ENCODE measurements at regions not wholly inside any gene's neighbourhood (a gene's known extent, or its start where the extent isn't known, plus 50 kb on each side); places are given as distances from the start of the nearest gene placed in this dataset.

DNA sequence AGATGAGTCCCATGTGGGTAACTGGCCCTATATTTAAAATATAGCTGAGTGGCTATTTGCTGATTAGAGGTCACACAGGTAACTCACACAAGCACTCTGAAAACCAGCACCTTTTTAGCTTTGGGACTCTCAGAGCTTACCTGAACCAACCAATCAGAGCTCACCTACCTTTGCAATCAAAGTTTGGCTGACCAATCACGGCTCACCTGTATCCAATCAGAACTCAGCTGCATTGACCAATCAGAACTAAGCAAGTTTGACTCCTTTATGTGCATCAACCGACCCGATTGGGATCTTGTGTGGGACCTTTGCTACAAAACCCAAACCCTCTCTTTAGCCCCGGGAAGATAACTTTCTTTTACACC, 106.8 kb upstream of the NXT1 start (continued):
- TF ChIP-seq ZIC2 (tag by site-specific recombination; IDR thresholded peaks at IDR 0.05) (no peak), ZNF16 (tag by site-specific recombination; IDR thresholded peaks at IDR 0.05; ENCODE audit: low read depth) (no peak), ZNF350 (tag by site-specific recombination; IDR thresholded peaks at IDR 0.05) (no peak), KLF9 (tag by site-specific recombination; IDR thresholded peaks at IDR 0.05; ENCODE audit: low read depth) (no peak), ZNF777 (tag by site-specific recombination; IDR thresholded peaks at IDR 0.05; ENCODE audit: borderline replicate concordance) (no peak)
- TF ChIP-seq, protein P1, sequence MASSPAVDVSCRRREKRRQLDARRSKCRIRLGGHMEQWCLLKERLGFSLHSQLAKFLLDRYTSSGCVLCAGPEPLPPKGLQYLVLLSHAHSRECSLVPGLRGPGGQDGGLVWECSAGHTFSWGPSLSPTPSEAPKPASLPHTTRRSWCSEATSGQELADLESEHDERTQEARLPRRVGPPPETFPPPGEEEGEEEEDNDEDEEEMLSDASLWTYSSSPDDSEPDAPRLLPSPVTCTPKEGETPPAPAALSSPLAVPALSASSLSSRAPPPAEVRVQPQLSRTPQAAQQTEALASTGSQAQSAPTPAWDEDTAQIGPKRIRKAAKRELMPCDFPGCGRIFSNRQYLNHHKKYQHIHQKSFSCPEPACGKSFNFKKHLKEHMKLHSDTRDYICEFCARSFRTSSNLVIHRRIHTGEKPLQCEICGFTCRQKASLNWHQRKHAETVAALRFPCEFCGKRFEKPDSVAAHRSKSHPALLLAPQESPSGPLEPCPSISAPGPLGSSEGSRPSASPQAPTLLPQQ (tag by site-specific recombination; IDR thresholded peaks at IDR 0.05) = no peak
- TF ChIP-seq, protein P2, sequence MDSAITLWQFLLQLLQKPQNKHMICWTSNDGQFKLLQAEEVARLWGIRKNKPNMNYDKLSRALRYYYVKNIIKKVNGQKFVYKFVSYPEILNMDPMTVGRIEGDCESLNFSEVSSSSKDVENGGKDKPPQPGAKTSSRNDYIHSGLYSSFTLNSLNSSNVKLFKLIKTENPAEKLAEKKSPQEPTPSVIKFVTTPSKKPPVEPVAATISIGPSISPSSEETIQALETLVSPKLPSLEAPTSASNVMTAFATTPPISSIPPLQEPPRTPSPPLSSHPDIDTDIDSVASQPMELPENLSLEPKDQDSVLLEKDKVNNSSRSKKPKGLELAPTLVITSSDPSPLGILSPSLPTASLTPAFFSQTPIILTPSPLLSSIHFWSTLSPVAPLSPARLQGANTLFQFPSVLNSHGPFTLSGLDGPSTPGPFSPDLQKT (IDR thresholded peaks at IDR 0.05; ENCODE audit: borderline replicate concordance, low read depth, low read length) = no peak

DNA sequence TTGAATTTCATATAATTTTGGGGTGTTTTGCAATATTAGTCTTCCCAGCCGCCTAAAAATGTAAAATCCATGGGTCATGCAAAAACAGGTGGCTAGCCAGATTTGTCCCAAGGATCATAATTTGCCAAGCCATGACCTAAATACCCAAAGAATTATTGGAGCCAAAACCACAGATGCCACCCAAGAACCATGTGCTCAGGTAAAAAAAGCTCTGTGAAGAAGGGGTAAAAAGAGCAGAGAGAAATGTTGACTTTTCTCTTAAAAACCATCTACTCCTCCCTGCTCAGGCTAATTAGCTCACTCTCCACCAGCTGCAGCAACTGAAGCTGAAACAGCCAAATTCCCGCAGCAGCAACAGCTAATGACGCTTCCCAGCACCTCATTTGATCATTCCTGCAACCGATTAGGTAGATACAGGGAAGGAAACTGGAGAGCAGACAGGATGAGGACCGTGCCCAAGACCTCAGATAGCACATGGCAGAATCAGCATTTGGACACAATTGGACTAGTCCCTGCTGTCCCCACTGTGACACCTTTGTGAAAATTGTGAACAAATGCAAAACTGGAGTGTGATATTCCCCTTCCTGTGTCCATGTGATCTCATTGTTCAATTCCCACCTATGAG, 107.9 kb upstream of the NXT1 start:
- Histone ChIP-seq H3K9me3 (ENCODE audit: control insufficient read depth, insufficient read depth, low read depth, low read length) (no peaks in the 10 kb centered on the region), H3K36me3 (ENCODE audit: control insufficient read depth in 2 of 2, insufficient read depth in 1 of 2, low read length in 2 of 2) (no peaks in the 10 kb centered on the region), H3K4me1 (ENCODE audit: control insufficient read depth, insufficient read depth, low read length) (no peaks in the 10 kb centered on the region), H3K27ac (ENCODE audit: extremely low read depth, low read depth, low read length) (no peak overlapping the region), H3K4me3 (ENCODE audit: low read depth, low read length) (no peak overlapping the region)
- TF ChIP-seq, protein P3, sequence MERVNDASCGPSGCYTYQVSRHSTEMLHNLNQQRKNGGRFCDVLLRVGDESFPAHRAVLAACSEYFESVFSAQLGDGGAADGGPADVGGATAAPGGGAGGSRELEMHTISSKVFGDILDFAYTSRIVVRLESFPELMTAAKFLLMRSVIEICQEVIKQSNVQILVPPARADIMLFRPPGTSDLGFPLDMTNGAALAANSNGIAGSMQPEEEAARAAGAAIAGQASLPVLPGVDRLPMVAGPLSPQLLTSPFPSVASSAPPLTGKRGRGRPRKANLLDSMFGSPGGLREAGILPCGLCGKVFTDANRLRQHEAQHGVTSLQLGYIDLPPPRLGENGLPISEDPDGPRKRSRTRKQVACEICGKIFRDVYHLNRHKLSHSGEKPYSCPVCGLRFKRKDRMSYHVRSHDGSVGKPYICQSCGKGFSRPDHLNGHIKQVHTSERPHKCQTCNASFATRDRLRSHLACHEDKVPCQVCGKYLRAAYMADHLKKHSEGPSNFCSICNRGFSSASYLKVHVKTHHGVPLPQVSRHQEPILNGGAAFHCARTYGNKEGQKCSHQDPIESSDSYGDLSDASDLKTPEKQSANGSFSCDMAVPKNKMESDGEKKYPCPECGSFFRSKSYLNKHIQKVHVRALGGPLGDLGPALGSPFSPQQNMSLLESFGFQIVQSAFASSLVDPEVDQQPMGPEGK (tag by site-specific recombination; IDR thresholded peaks at IDR 0.05) = no peak
- TF ChIP-seq ZNF146 (tag by site-specific recombination; IDR thresholded peaks at IDR 0.05) (no peak), SP3 (tag by site-specific recombination; IDR thresholded peaks at IDR 0.05) (no peak), MYNN (tag by site-specific recombination; IDR thresholded peaks at IDR 0.05; ENCODE audit: borderline replicate concordance) (no peak), ZNF37A (tag by site-specific recombination; IDR thresholded peaks at IDR 0.05) (no peak)
- TF ChIP-seq, protein P4, sequence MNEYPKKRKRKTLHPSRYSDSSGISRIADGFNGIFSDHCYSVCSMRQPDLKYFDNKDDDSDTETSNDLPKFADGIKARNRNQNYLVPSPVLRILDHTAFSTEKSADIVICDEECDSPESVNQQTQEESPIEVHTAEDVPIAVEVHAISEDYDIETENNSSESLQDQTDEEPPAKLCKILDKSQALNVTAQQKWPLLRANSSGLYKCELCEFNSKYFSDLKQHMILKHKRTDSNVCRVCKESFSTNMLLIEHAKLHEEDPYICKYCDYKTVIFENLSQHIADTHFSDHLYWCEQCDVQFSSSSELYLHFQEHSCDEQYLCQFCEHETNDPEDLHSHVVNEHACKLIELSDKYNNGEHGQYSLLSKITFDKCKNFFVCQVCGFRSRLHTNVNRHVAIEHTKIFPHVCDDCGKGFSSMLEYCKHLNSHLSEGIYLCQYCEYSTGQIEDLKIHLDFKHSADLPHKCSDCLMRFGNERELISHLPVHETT (tag by site-specific recombination; IDR thresholded peaks at IDR 0.05) = no peak
- POLR2A ChIA-PET = no interaction called here
- CTCF ChIA-PET = interaction anchor here (0.7 kb wide), 1 partner anchor 902 kb away, joined by 3 read pairs; no protein-coding TSS in a partner anchor

DNA sequence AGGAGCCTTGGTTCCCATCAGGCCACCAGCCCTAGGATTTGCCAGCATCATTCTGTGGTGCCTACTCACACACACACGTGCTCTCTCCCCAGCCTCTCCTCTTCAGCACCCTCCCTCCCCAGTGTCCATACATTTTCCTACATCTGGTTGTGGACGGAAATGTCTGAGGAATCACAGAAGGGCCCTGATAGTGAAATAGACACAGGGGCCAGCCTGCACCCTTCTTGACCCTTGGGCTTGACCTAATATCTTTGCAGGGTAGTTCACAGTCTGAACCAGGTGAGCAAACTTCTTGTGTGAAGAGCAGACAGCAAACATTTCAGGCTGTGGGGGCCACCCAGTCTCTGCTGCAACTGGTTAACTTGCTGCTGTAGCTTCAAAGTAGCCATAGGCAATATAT, 108.5 kb upstream of the NXT1 start:
- no peak overlapping the region for H3K27ac ChIP-seq (ENCODE audit: extremely low read depth, low read depth, low read length)
- H3K4me1 ChIP-seq (ENCODE audit: control insufficient read depth, insufficient read depth, low read length) = no peaks in the 10 kb centered on the region
- POLR2A ChIA-PET = no interaction called here
- no peaks in the 10 kb centered on the region for H3K36me3 ChIP-seq (ENCODE audit: control insufficient read depth in 2 of 2, insufficient read depth in 1 of 2, low read length in 2 of 2)
- CTCF ChIA-PET = interaction anchor here (0.7 kb wide), 1 partner anchor 902 kb away, joined by 3 read pairs; no protein-coding TSS in a partner anchor
- H3K9me3 ChIP-seq (ENCODE audit: control insufficient read depth, insufficient read depth, low read depth, low read length) = no peaks in the 10 kb centered on the region
- H3K4me3 ChIP-seq (ENCODE audit: low read depth, low read length) = no peak overlapping the region
- TF ChIP-seq ZNF248 (tag by site-specific recombination; IDR thresholded peaks at IDR 0.05) (no peak), ZNF138 (tag by site-specific recombination; IDR thresholded peaks at IDR 0.05; ENCODE audit: borderline replicate concordance) (no peak), WT1 (tag by site-specific recombination; IDR thresholded peaks at IDR 0.05) (no peak), OSR2 (tag by site-specific recombination; IDR thresholded peaks at IDR 0.05) (no peak), ZNF302 (tag by site-specific recombination; IDR thresholded peaks at IDR 0.05; ENCODE audit: low read depth) (no peak), BCL11A (tag by site-specific recombination; IDR thresholded peaks at IDR 0.05; ENCODE audit: low read depth) (no peak), ZNF366 (tag by site-specific recombination; conservative IDR thresholded peaks at IDR 0.05) (no peak), IKZF3 (tag by site-specific recombination; IDR thresholded peaks at IDR 0.05) (no peak), ZNF837 (tag by site-specific recombination; IDR thresholded peaks at IDR 0.05) (no peak), ZNF157 (tag by site-specific recombination; IDR thresholded peaks at IDR 0.05) (no peak), ZNF658 (tag by site-specific recombination; IDR thresholded peaks at IDR 0.05) (no peak)
- TF ChIP-seq, protein P5, sequence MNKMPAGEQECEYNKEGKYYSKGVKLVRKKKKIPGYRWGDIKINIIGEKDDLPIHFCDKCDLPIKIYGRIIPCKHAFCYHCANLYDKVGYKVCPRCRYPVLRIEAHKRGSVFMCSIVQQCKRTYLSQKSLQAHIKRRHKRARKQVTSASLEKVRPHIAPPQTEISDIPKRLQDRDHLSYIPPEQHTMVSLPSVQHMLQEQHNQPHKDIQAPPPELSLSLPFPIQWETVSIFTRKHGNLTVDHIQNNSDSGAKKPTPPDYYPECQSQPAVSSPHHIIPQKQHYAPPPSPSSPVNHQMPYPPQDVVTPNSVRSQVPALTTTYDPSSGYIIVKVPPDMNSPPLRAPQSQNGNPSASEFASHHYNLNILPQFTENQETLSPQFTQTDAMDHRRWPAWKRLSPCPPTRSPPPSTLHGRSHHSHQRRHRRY (tag by site-specific recombination; IDR thresholded peaks at IDR 0.05) = no peak
- TF ChIP-seq, protein P3 (tag by site-specific recombination; IDR thresholded peaks at IDR 0.05) = no peak
